ENCODE measurements at regions not wholly inside any gene's neighbourhood (a gene's known extent, or its start where the extent isn't known, plus 50 kb on each side); places are given as distances from the start of the nearest gene placed in this dataset.

DNA sequence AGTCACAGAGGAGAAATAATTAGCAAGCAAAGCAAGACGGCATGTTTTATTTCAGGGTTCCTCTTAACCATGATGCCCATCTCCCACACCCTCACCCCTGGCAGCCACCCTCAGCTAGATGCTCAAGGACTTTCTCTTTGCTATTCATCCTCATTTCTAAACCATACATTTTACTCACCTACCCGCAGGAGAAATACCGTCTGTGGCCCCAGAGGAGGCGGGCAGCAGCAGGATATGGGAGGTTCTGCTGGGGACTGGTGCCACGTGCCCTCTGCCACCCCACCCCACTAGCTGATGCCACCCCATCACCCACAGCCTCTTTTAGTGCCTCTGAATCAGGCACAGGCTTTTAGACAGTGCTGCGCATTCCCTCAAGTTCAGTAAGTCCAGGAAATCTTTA, 168.7 kb upstream of the ITGB1 start:
- H3K4me3 ChIP-seq (ENCODE audit: low read length) = no peak overlapping the region
- no peak for TF ChIP-seq CTCF (conservative IDR thresholded peaks at IDR 0.05; ENCODE audit: low read depth, low read length)
- no peak for DNase-seq (ENCODE audit: low read depth)

DNA sequence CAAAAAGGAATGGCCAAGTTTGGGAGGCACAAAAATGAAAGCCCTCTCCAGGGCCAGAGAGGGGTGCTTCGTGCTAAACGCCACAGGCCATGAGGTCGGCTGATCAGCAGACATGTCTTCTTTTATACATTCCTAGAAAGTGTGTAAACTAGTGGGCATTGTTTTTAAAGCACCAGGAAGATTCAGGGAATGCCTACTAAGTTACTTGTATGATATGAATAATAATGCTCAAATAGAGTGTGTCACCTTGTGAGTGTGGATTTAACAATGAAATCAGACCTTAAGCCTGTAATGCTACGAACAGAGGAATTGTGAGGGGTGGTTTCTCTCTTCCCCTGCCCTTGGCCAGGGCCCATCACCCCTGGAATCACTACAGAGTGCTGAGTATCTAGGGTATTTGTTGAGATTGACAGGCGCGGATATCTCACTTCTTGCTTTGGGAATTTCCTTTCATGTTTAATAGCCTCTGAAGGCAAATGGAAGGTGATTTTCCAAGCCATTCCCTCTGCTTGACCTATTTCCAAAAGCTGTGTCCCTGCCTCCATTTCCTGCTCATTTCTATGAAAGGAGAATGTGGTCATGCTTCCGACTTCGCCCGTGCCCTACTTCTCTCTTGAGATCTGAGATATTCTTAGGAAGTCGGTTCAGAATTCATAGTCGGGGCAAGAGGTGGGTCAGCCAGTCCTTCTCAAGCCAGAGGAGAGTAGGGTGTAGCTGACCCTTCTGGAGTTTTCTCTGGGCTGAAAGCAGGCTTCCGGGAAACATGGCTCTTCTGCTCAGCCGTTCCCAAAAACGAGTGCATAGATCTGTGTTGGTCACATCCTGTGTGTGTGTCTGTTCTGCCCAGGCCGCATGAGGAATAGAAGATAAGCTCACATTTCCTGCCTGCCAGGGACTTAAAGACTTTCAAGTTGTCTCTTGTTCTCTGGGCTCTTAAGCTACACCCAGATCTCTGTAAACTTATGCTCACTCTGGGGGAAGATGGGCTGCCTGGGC, 167.8 kb upstream of the ITGB1 start:
- no peak for TF ChIP-seq CTCF (conservative IDR thresholded peaks at IDR 0.05; ENCODE audit: low read depth, low read length)
- H3K4me3 ChIP-seq (ENCODE audit: low read length) = no peak overlapping the region
- DNase-seq (ENCODE audit: low read depth) = no peak

GRCh38 chr10:33125111-33125510, 167.1 kb upstream of the ITGB1 start:
- no peak for DNase-seq (ENCODE audit: low read depth)
- no peak overlapping the region for H3K4me3 ChIP-seq (ENCODE audit: low read length)
- TF ChIP-seq CTCF (conservative IDR thresholded peaks at IDR 0.05; ENCODE audit: low read depth, low read length) = no peak

DNA sequence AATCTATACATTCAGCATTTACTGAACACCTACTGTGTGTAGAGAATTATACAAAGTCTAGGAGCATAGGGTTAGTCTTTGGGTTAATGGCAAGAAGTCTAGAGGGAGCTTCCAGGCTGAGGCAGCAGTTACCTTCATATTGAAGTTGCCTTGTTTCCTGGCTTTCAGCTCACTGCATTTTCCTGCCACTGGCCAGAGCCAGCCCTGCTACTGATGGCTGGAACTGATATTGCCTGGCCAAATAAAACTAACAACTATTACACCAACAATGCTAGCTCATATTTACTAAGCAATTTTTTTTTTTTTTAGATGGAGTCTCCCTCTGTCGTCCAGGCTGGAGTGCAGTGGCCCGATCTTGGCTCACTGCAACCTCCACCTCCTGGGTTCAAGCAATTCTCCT, 165.7 kb upstream of the ITGB1 start:
- no peak for DNase-seq (ENCODE audit: low read depth)
- H3K4me3 ChIP-seq (ENCODE audit: low read length) = no peak overlapping the region
- no peak for TF ChIP-seq CTCF (conservative IDR thresholded peaks at IDR 0.05; ENCODE audit: low read depth, low read length)

DNA sequence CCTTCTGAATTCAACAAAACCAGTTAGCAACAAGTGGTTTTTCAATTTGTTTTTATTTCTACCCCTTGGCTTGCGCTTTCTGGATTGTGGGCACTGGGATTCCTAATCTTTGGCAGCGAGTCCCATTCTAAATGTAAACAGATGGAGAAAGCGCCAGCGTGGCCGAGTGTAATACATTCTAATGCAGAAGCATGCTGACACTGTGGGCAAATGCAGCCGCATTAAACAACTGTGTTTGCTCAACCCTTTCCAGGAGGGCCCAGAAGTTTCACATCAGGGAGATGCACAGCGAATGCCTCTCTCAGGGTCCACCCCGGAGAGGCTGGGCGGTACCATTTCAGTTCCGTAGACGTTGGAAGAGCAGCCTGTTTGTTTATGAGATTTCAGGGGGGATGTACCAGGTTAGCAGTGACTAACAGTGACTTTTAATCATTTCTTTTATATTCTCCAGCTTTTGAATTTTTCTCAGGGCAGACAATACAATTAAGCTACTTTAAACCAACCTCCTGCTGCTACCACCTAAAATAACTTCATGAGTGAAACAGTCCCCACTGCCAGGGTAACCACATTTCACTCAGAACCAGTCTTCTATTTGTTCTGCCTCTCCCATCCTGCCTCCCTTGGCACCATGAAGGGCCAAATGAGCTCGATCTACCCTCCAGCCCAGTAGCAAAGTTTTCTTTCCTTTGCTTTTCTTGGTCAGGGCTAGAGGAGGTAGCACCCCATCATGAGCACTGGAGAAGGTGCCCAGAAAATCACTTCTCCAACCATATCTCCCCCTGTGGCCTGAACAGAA, 164.2 kb upstream of the ITGB1 start:
- no peak for DNase-seq (ENCODE audit: low read depth)
- TF ChIP-seq CTCF (conservative IDR thresholded peaks at IDR 0.05; ENCODE audit: low read depth, low read length) = no peak
- H3K4me3 ChIP-seq (ENCODE audit: low read length) = no peak overlapping the region

GRCh38 chr10:33120700-33121099, 162.7 kb upstream of the ITGB1 start:
- H3K4me3 ChIP-seq (ENCODE audit: low read length) = no peak overlapping the region
- TF ChIP-seq CTCF (conservative IDR thresholded peaks at IDR 0.05; ENCODE audit: low read depth, low read length) = no peak
- no peak for DNase-seq (ENCODE audit: low read depth)
